Caco-2 (cell line): ENCODE measurements at regions not wholly inside any gene's neighbourhood (a gene's known extent, or its start where the extent isn't known, plus 50 kb on each side); places are given as distances from the start of the nearest gene placed in this dataset.

Source experiments
- BruUV-seq: library from RNA; stranded (reverse); fragments of 400-500 nt; replicated peaks from 2 replicates; lab custom pipeline; 2021; lab: Mats Ljungman, UMichigan
- CTCF ChIA-PET: fragments of 300-600 bp; sonication (Branson Sonifier 250); formaldehyde crosslinking; loops from one replicate; lab custom pipeline; 2022; ENCODE audit warnings: antibody characterized with exemption; lab: Charles Lee
- POLR2A ChIA-PET: fragments of 300-600 bp; sonication (Branson Sonifier 250); formaldehyde crosslinking; loops from one replicate; lab custom pipeline; 2022; ENCODE audit warnings: antibody characterized with exemption; lab: Charles Lee
- DNase-seq, 2 experiments: peaks; one replicate each; pipeline versions ENCODE4 v3.0.0 to v3.0.0-alpha.2; 2020 to 2022
- H3K27me3 ChIP-seq: replicated peaks from 2 replicates; pipeline ENCODE4 v1.6.0; 2011; ENCODE audit warnings: low read length; ENCODE audit not compliant: control insufficient read depth, insufficient read depth
- H3K36me3 ChIP-seq: 2 replicates; pipeline ENCODE4 v1.5.1; 2011; ENCODE audit warnings: low read length; ENCODE audit not compliant: control insufficient read depth, insufficient read depth
- H3K4me1 ChIP-seq: fragments of 250-450 bp; sonication (Bioruptor Pico); 2 replicates; pipeline ENCODE4 v1.5.1; 2020; ENCODE audit warnings: mild to moderate bottlenecking
- H3K4me3 ChIP-seq: 2 replicates; pipeline ENCODE4 v1.5.1; 2011; ENCODE audit warnings: low read depth, mild to moderate bottlenecking, control low read depth, low read length
- H3K9me3 ChIP-seq: fragments of 250-450 bp; sonication (Bioruptor Pico); 2 replicates; pipeline ENCODE4 v1.5.1; 2020; ENCODE audit warnings: mild to moderate bottlenecking, moderate library complexity
- H3K27ac Mint-ChIP-seq: one replicate; pipeline ENCODE4 v1.8.0; 2022; ENCODE audit warnings: mixed read lengths; ENCODE audit not compliant: unreplicated experiment
- H3K27me3 Mint-ChIP-seq: one replicate; pipeline ENCODE4 v1.8.0; 2022; ENCODE audit warnings: mixed read lengths; ENCODE audit not compliant: insufficient read depth, unreplicated experiment
- H3K36me3 Mint-ChIP-seq: one replicate; pipeline ENCODE4 v1.8.0; 2022; ENCODE audit warnings: mild to moderate bottlenecking, mixed read lengths; ENCODE audit not compliant: insufficient read depth, unreplicated experiment
- H3K4me1 Mint-ChIP-seq: one replicate; pipeline ENCODE4 v1.8.0; 2022; ENCODE audit warnings: low read depth, mixed read lengths; ENCODE audit not compliant: unreplicated experiment
- H3K4me3 Mint-ChIP-seq: one replicate; pipeline ENCODE4 v1.8.0; 2022; ENCODE audit warnings: mild to moderate bottlenecking, moderate library complexity, mixed read lengths; ENCODE audit not compliant: unreplicated experiment
- H3K9me3 Mint-ChIP-seq: one replicate; pipeline ENCODE4 v1.8.0; 2022; ENCODE audit warnings: mixed read lengths; ENCODE audit not compliant: unreplicated experiment
- CTCF ChIP-seq, 2 experiments: fragments of 200-600 bp in 1 of 2; IDR thresholded peaks; 1 replicate in 1 of 2; 2 replicates in 1 of 2; pipeline versions ENCODE4 v1.5.1 to v1.8.0; 2011 to 2022; ENCODE audit warnings: antibody characterized with exemption in 1 of 2, control low read depth in 1 of 2, inconsistent platforms in 1 of 2, low read depth in 1 of 2, low read length in 1 of 2, mild to moderate bottlenecking in 1 of 2, moderate library complexity in 1 of 2; ENCODE audit not compliant: insufficient read depth in 1 of 2, severe bottlenecking in 1 of 2, unreplicated experiment in 1 of 2
- intact Hi-C: fragments of 100-400 bp; cut with micrococcal nuclease; formaldehyde crosslinking; loops from one replicate; pipeline ENCODE4 v1.10.0; 2022; ENCODE audit not compliant: unreplicated experiment

- Mint-ChIP-seq H3K4me1 (no peaks in the 10 kb centered on the region), H3K9me3 (no peaks in the 10 kb centered on the region), H3K27ac (no peak overlapping the region), H3K36me3 (no peaks in the 10 kb centered on the region), H3K27me3 (peaks cover 2% of the 10 kb centered on the region), H3K4me3 (no peak overlapping the region)
- Histone ChIP-seq H3K4me1 (no peaks in the 10 kb centered on the region), H3K9me3 (no peaks in the 10 kb centered on the region), H3K36me3 (no peaks in the 10 kb centered on the region), H3K27me3 (no peaks in the 10 kb centered on the region), H3K4me3 (no peak overlapping the region)
- BruUV-seq: no TSS peak
- ChIA-PET POLR2A (no interaction called here), CTCF (no interaction called here)
- intact Hi-C loops: no loop called here
- TF ChIP-seq CTCF (IDR thresholded peaks at IDR 0.05; ENCODE audit: insufficient read depth in 1 of 2, low read depth in 1 of 2, low read length in 1 of 2, severe bottlenecking in 1 of 2, unreplicated experiment in 1 of 2): no peak
- DNase-seq: no peak
Measured at GRCh38 chrX:40446921-40447320, 133.8 kb upstream of the ATP6AP2 start.

GRCh38 chrX:40445691-40446090, 135.1 kb upstream of the ATP6AP2 start:
- no peak overlapping the region for H3K4me3 ChIP-seq
- H3K27me3 ChIP-seq: no peaks in the 10 kb centered on the region
- TF ChIP-seq CTCF (IDR thresholded peaks at IDR 0.05; ENCODE audit: insufficient read depth in 1 of 2, low read depth in 1 of 2, low read length in 1 of 2, severe bottlenecking in 1 of 2, unreplicated experiment in 1 of 2): no peak
- H3K4me1 ChIP-seq: no peaks in the 10 kb centered on the region
- Mint-ChIP-seq H3K4me1 (no peaks in the 10 kb centered on the region), H3K36me3 (no peaks in the 10 kb centered on the region), H3K9me3 (no peaks in the 10 kb centered on the region), H3K27me3 (no peaks in the 10 kb centered on the region), H3K4me3 (no peak overlapping the region), H3K27ac (no peak overlapping the region)
- CTCF ChIA-PET: no interaction called here
- no peaks in the 10 kb centered on the region for H3K9me3 ChIP-seq
- DNase-seq: no peak
- no TSS peak for BruUV-seq
- intact Hi-C loops: no loop called here
- POLR2A ChIA-PET: no interaction called here
- no peaks in the 10 kb centered on the region for H3K36me3 ChIP-seq

- Histone ChIP-seq H3K36me3 (no peaks in the 10 kb centered on the region), H3K4me1 (no peaks in the 10 kb centered on the region), H3K27me3 (no peaks in the 10 kb centered on the region), H3K4me3 (no peak overlapping the region), H3K9me3 (no peaks in the 10 kb centered on the region)
- CTCF ChIA-PET: no interaction called here
- BruUV-seq: no TSS peak
- Mint-ChIP-seq H3K36me3 (no peaks in the 10 kb centered on the region), H3K27ac (peak overlapping the region; percentile 55), H3K27me3 (no peaks in the 10 kb centered on the region), H3K9me3 (no peaks in the 10 kb centered on the region), H3K4me3 (no peak overlapping the region), H3K4me1 (no peaks in the 10 kb centered on the region)
- TF ChIP-seq CTCF (IDR thresholded peaks at IDR 0.05; ENCODE audit: insufficient read depth in 1 of 2, low read depth in 1 of 2, low read length in 1 of 2, severe bottlenecking in 1 of 2, unreplicated experiment in 1 of 2): no peak
- DNase-seq: no peak
- intact Hi-C loops: no loop called here
- POLR2A ChIA-PET: no interaction called here
Measured at GRCh38 chrX:40444798-40445496, 135.8 kb upstream of the ATP6AP2 start.
